ENCODE measurements at regions not wholly inside any gene's neighbourhood (a gene's known extent, or its start where the extent isn't known, plus 50 kb on each side); places are given as distances from the start of the nearest gene placed in this dataset.

GRCh38 chr5:87195104-87195591, 72.5 kb upstream of the RASA1 start:
- Histone ChIP-seq H3K27me3 (ENCODE audit: control insufficient read depth, insufficient read depth, low read length) (no peaks in the 10 kb centered on the region), H3K4me3 (ENCODE audit: low read depth in 2 of 2, low read length in 2 of 2) (no peak overlapping the region), H3K36me3 (ENCODE audit: control insufficient read depth, insufficient read depth, low read length) (no peaks in the 10 kb centered on the region), H3K4me1 (ENCODE audit: control insufficient read depth, insufficient read depth, low read length) (no peaks in the 10 kb centered on the region), H3K27ac (ENCODE audit: low read length) (no peak overlapping the region), H3K9me3 (ENCODE audit: control insufficient read depth, insufficient read depth, low read depth, low read length) (no peaks in the 10 kb centered on the region)
- in situ Hi-C loops (cut with HindIII; ENCODE audit: low pct_unique_long_range_greater_than_20kb, low sequenced_read_pairs), result no loop called here
- ATAC-seq (no peak), DNase-seq (ENCODE audit: low read depth, low spot score) (no peak)
- ChIA-PET CTCF (no interaction called here), POLR2A (no interaction called here)
- intact Hi-C loops (cut with micrococcal nuclease; ENCODE audit: unreplicated experiment), result no loop called here
- no TSS peak for BruUV-seq (replicated peaks)
- TF ChIP-seq REST (IDR thresholded peaks at IDR 0.05; ENCODE audit: insufficient read depth in 1 of 2, low read depth in 2 of 2, low read length in 1 of 2) (no peak), TCF7L2 (IDR thresholded peaks at IDR 0.05; ENCODE audit: low read depth, low read length) (no peak), SIN3A (IDR thresholded peaks at IDR 0.05; ENCODE audit: borderline replicate concordance, insufficient read depth, low read depth, low read length) (no peak), POLR2AphosphoS5 (IDR thresholded peaks at IDR 0.05; ENCODE audit: low read depth, low read length) (no peak), CTCF (IDR thresholded peaks at IDR 0.05) (no peak)

- Histone ChIP-seq H3K4me1 (ENCODE audit: control insufficient read depth, insufficient read depth, low read length) (no peaks in the 10 kb centered on the region), H3K4me3 (ENCODE audit: low read depth in 2 of 2, low read length in 2 of 2) (no peak overlapping the region), H3K27me3 (ENCODE audit: control insufficient read depth, insufficient read depth, low read length) (no peaks in the 10 kb centered on the region), H3K9me3 (ENCODE audit: control insufficient read depth, insufficient read depth, low read depth, low read length) (no peaks in the 10 kb centered on the region), H3K27ac (ENCODE audit: low read length) (no peak overlapping the region), H3K36me3 (ENCODE audit: control insufficient read depth, insufficient read depth, low read length) (no peaks in the 10 kb centered on the region)
- CTCF ChIA-PET, result no interaction called here
- ATAC-seq (no peak), DNase-seq (ENCODE audit: low read depth, low spot score) (no peak)
- in situ Hi-C loops (cut with HindIII; ENCODE audit: low pct_unique_long_range_greater_than_20kb, low sequenced_read_pairs), result no loop called here
- BruUV-seq (replicated peaks), result no TSS peak
- no peak for TF ChIP-seq SIN3A (IDR thresholded peaks at IDR 0.05; ENCODE audit: borderline replicate concordance, insufficient read depth, low read depth, low read length)
- TF ChIP-seq REST (IDR thresholded peaks at IDR 0.05; ENCODE audit: insufficient read depth in 1 of 2, low read depth in 2 of 2, low read length in 1 of 2), result no peak
- no peak for TF ChIP-seq POLR2AphosphoS5 (IDR thresholded peaks at IDR 0.05; ENCODE audit: low read depth, low read length)
- no peak for TF ChIP-seq TCF7L2 (IDR thresholded peaks at IDR 0.05; ENCODE audit: low read depth, low read length)
- TF ChIP-seq CTCF (IDR thresholded peaks at IDR 0.05), result no peak
- intact Hi-C loops (cut with micrococcal nuclease; ENCODE audit: unreplicated experiment), result no loop called here
- POLR2A ChIA-PET, result no interaction called here
These were observed 72.1 kb upstream of the RASA1 start for GRCh38 chr5:87195616-87196015.
